Trophoblast cell (in vitro differentiated cells and primary cell): ENCODE measurements at regions not wholly inside any gene's neighbourhood (a gene's known extent, or its start where the extent isn't known, plus 50 kb on each side); places are given as distances from the start of the nearest gene placed in this dataset.

Experiments
- DNase-seq, 2 donors: peaks; one replicate each; pipeline ENCODE4 v3.0.0-alpha.2; 2016
- H2AFZ ChIP-seq: 2 replicates; pipeline ENCODE4 v1.6.1; 2013; ENCODE audit warnings: low read length, moderate library complexity, mild to moderate bottlenecking; ENCODE audit not compliant: insufficient read depth, poor library complexity
- H2AK5ac ChIP-seq: 2 replicates; pipeline ENCODE4 v1.6.1; 2013; ENCODE audit warnings: mild to moderate bottlenecking, low read length
- H2BK120ac ChIP-seq: 2 replicates; pipeline ENCODE4 v1.6.1; 2013; ENCODE audit warnings: low read length, mild to moderate bottlenecking, moderate library complexity; ENCODE audit not compliant: insufficient read depth, poor library complexity
- H2BK12ac ChIP-seq: 2 replicates; pipeline ENCODE4 v1.6.1; 2013; ENCODE audit warnings: mild to moderate bottlenecking, low read length, moderate library complexity
- H2BK5ac ChIP-seq: 2 replicates; pipeline ENCODE4 v1.6.1; 2013; ENCODE audit warnings: low read length, low read depth, moderate library complexity, mild to moderate bottlenecking; ENCODE audit not compliant: poor library complexity
- H3K14ac ChIP-seq: 2 replicates; pipeline ENCODE4 v1.6.1; 2013; ENCODE audit warnings: mild to moderate bottlenecking, low read length
- H3K18ac ChIP-seq: 2 replicates; pipeline ENCODE4 v1.6.1; 2013; ENCODE audit warnings: mild to moderate bottlenecking, low read length
- H3K23ac ChIP-seq: 2 replicates; pipeline ENCODE4 v1.6.1; 2013; ENCODE audit warnings: low read length
- H3K27ac ChIP-seq: 2 replicates; pipeline ENCODE4 v1.5.1; 2013; ENCODE audit warnings: low read depth, mild to moderate bottlenecking, inconsistent platforms, low read length, moderate library complexity
- H3K27me3 ChIP-seq: 2 replicates; pipeline ENCODE4 v1.6.1; 2013; ENCODE audit warnings: inconsistent platforms, mild to moderate bottlenecking, low read length, moderate library complexity; ENCODE audit not compliant: insufficient read depth
- H3K36me3 ChIP-seq, 2 experiments: 1 replicate in 1 of 2; 2 replicates in 1 of 2; pipeline ENCODE4 v1.6.1; 2013; ENCODE audit warnings: low read length in 2 of 2, mild to moderate bottlenecking in 2 of 2, moderate library complexity in 1 of 2; ENCODE audit not compliant: insufficient read depth in 2 of 2, control insufficient read depth in 1 of 2
- H3K4ac ChIP-seq: 2 replicates; pipeline ENCODE4 v1.6.1; 2013; ENCODE audit warnings: low read depth, mild to moderate bottlenecking, low read length, moderate library complexity
- H3K4me1 ChIP-seq, 2 experiments: 1 replicate in 1 of 2; 2 replicates in 1 of 2; pipeline ENCODE4 v1.6.1; 2013; ENCODE audit warnings: low read length in 2 of 2, mild to moderate bottlenecking in 2 of 2, moderate library complexity in 1 of 2; ENCODE audit not compliant: insufficient read depth in 2 of 2, control insufficient read depth in 1 of 2
- H3K4me2 ChIP-seq: 2 replicates; pipeline ENCODE4 v1.6.1; 2013; ENCODE audit warnings: inconsistent platforms, mild to moderate bottlenecking, low read length, moderate library complexity
- H3K4me3 ChIP-seq: 2 replicates; pipeline ENCODE4 v1.5.1; 2013; ENCODE audit warnings: mild to moderate bottlenecking, low read depth, low read length, inconsistent platforms
- H3K79me1 ChIP-seq: one replicate; pipeline ENCODE4 v1.6.1; 2013; ENCODE audit warnings: low read length
- H3K79me2 ChIP-seq: 2 replicates; pipeline ENCODE4 v1.6.1; 2013; ENCODE audit warnings: low read length, mild to moderate bottlenecking; ENCODE audit not compliant: control insufficient read depth, insufficient read depth, poor library complexity
- H3K9ac ChIP-seq: 2 replicates; pipeline ENCODE4 v1.6.1; 2013; ENCODE audit warnings: mild to moderate bottlenecking, low read length
- H3K9me3 ChIP-seq: 2 replicates; pipeline ENCODE4 v1.6.1; 2013; ENCODE audit warnings: low read depth, mild to moderate bottlenecking, control low read depth, inconsistent platforms, low read length; ENCODE audit not compliant: insufficient read depth
- H4K12ac ChIP-seq: 2 replicates; pipeline ENCODE4 v1.6.1; 2013; ENCODE audit warnings: low read depth, mild to moderate bottlenecking, low read length, moderate library complexity
- H4K8ac ChIP-seq: 2 replicates; pipeline ENCODE4 v1.6.1; 2013; ENCODE audit warnings: low read depth, mild to moderate bottlenecking, low read length, moderate library complexity
- H4K91ac ChIP-seq: one replicate; pipeline ENCODE4 v1.6.1; 2013; ENCODE audit warnings: low read depth, mild to moderate bottlenecking, low read length, moderate library complexity
- WGBS: extraction: QIAGEN DNeasy Blood & Tissue Kit; methylation state at CpG from one replicate; pipeline ENCODE4 v1.1.7; 2013; ENCODE audit warnings: missing lambda C conversion rate; ENCODE audit not compliant: insufficient read length, insufficient coverage; ENCODE audit errors: extremely low coverage; 5-methylcytosine and 5-hydroxymethylcytosine counted together

DNA sequence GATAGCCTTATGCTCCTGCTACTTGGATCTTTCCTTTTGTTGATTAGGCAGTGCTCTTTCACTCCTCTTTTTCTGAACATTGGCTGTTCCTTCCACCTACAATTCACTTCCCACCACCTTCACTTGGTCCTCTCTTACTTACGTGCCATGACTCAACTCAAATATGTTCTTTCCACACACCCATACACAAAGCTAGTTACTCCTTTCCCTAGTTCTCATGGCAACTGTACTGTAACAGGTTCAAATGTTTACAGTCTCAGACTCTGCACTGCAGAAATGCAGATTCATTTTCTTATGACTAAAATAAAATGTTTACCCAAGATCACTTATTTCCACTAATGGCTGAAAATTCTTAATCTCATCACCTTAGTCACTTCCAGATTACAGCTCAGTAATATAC lies 174.0 kb upstream of the TSHZ2 start:
- Histone ChIP-seq H3K9me3 (no peaks in the 10 kb centered on the region), H3K79me1 (no peaks in the 10 kb centered on the region), H3K23ac (no peak overlapping the region), H2AFZ (no peak overlapping the region), H3K4ac (no peak overlapping the region), H2BK120ac (no peak overlapping the region), H2BK12ac (no peak overlapping the region), H3K79me2 (no peaks in the 10 kb centered on the region), H2AK5ac (no peak overlapping the region), H3K27me3 (no peaks in the 10 kb centered on the region), H2BK5ac (no peak overlapping the region), H3K18ac (no peak overlapping the region), H3K4me3 (no peak overlapping the region), H4K12ac (no peak overlapping the region), H4K8ac (no peak overlapping the region), H3K4me2 (no peak overlapping the region), H3K9ac (no peak overlapping the region), H3K36me3 (no peaks in the 10 kb centered on the region), H3K27ac (no peak overlapping the region), H3K14ac (no peak overlapping the region), H4K91ac (no peak overlapping the region), H3K4me1 (no peaks in the 10 kb centered on the region)
- no CpG with 5 or more reads among the region's 1 CpG for WGBS
- DNase-seq: no peak

GRCh38 chr20:52794853-52795252 lies 177.3 kb upstream of the TSHZ2 start:
- H4K12ac ChIP-seq: no peak overlapping the region
- H3K23ac ChIP-seq: no peak overlapping the region
- H3K27me3 ChIP-seq: no peaks in the 10 kb centered on the region
- no peaks in the 10 kb centered on the region for H3K79me2 ChIP-seq
- no peak overlapping the region for H3K4ac ChIP-seq
- H2AFZ ChIP-seq: no peak overlapping the region
- H3K4me1 ChIP-seq: no peaks in the 10 kb centered on the region
- H3K9me3 ChIP-seq: no peaks in the 10 kb centered on the region
- no peak overlapping the region for H3K4me2 ChIP-seq
- no peak overlapping the region for H2BK12ac ChIP-seq
- H2BK5ac ChIP-seq: no peak overlapping the region
- no peak overlapping the region for H4K91ac ChIP-seq
- H2AK5ac ChIP-seq: no peak overlapping the region
- DNase-seq: no peak
- H3K4me3 ChIP-seq: no peak overlapping the region
- H3K79me1 ChIP-seq: no peaks in the 10 kb centered on the region
- no peak overlapping the region for H3K27ac ChIP-seq
- H3K9ac ChIP-seq: no peak overlapping the region
- H2BK120ac ChIP-seq: no peak overlapping the region
- H4K8ac ChIP-seq: no peak overlapping the region
- no peak overlapping the region for H3K18ac ChIP-seq
- H3K36me3 ChIP-seq: no peaks in the 10 kb centered on the region
- no peak overlapping the region for H3K14ac ChIP-seq

DNA sequence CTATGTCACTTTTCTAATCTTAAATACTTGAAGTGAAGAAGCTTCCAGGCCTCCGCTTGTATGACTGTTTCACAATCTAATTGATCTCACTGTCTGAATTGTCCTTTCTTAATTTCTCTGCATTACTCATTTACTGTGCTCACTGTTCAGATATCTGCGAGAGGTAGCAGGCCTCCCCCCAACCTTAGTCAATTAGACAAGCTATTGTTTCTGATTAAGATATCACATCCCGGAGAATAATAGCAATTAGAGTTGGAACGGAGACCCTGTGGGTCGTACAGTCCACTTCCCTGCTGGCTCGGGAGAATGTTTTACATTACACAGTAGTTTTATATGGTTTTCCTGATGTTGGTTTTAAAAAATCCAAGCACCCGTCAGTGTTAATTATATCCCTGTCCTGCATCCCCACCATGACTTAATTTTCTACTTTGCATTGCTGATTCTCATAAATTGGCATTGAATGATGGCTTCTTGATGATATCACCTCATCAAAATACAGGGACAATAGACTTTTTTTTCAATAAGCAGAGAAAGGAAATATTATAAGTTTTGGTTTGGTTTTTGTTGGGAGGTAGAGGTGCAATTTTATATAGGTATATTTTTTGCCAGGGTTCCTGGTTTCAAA lies 178.7 kb upstream of the TSHZ2 start:
- Histone ChIP-seq H3K79me2 (no peaks in the 10 kb centered on the region), H2BK12ac (no peak overlapping the region), H3K27me3 (no peaks in the 10 kb centered on the region), H2BK120ac (no peak overlapping the region), H3K4me3 (no peak overlapping the region), H3K4me2 (no peak overlapping the region), H3K36me3 (no peaks in the 10 kb centered on the region), H3K18ac (no peak overlapping the region), H3K9ac (no peak overlapping the region), H3K27ac (no peak overlapping the region), H3K79me1 (no peaks in the 10 kb centered on the region), H3K23ac (no peak overlapping the region), H3K4me1 (no peaks in the 10 kb centered on the region), H2AK5ac (no peak overlapping the region), H2AFZ (no peak overlapping the region), H3K9me3 (no peaks in the 10 kb centered on the region), H2BK5ac (no peak overlapping the region), H3K14ac (no peak overlapping the region), H4K91ac (no peak overlapping the region), H4K8ac (no peak overlapping the region), H4K12ac (no peak overlapping the region), H3K4ac (no peak overlapping the region)
- no peak for DNase-seq
- WGBS: no CpG with 5 or more reads among the region's 7 CpGs

DNA sequence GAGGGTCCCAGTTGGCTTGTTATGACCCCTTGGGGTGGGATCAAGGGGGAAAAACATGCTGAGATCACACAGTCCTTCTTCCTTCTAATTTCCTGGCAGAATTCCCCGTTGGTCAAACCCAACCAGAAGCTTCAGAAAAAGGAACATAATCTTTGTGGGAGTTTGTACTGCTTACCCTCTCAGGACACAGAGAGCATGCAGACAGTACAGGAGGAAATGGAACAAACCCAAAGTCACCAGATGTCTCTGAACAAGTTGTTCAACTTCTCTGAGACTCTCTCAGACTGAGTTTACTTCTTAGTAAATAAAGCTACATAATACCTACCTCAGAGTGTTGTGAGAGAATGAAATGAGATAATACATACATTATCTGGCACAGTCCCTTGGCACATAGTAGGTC lies 181.1 kb upstream of the TSHZ2 start:
- H3K4me1 ChIP-seq: no peaks in the 10 kb centered on the region
- no peak overlapping the region for H3K4me2 ChIP-seq
- no peak for DNase-seq
- no peaks in the 10 kb centered on the region for H3K27me3 ChIP-seq
- H2AFZ ChIP-seq: no peak overlapping the region
- no peak overlapping the region for H3K4ac ChIP-seq
- no peaks in the 10 kb centered on the region for H3K79me2 ChIP-seq
- no peak overlapping the region for H4K91ac ChIP-seq
- H3K23ac ChIP-seq: no peak overlapping the region
- no peak overlapping the region for H3K9ac ChIP-seq
- H3K36me3 ChIP-seq: no peaks in the 10 kb centered on the region
- H3K4me3 ChIP-seq: no peak overlapping the region
- H3K27ac ChIP-seq: no peak overlapping the region
- no peak overlapping the region for H2BK12ac ChIP-seq
- H3K18ac ChIP-seq: no peak overlapping the region
- H2BK5ac ChIP-seq: no peak overlapping the region
- WGBS: no CpG with 5 or more reads among the region's 1 CpG
- no peaks in the 10 kb centered on the region for H3K9me3 ChIP-seq
- H3K14ac ChIP-seq: no peak overlapping the region
- H3K79me1 ChIP-seq: no peaks in the 10 kb centered on the region
- H4K8ac ChIP-seq: no peak overlapping the region
- H4K12ac ChIP-seq: no peak overlapping the region
- no peak overlapping the region for H2AK5ac ChIP-seq
- no peak overlapping the region for H2BK120ac ChIP-seq
